Occipital lobe (tissue), 1 donor: ENCODE measurements at regions not wholly inside any gene's neighbourhood (a gene's known extent, or its start where the extent isn't known, plus 50 kb on each side); places are given as distances from the start of the nearest gene placed in this dataset.

ENCODE experiments used
- DNase-seq: peaks from one replicate; lab custom pipeline; 2025; lab: John Stamatoyannopoulos, UW

- no peak for DNase-seq
These were observed 53.1 kb downstream of the ATXN3L start for GRCh38 chrX:13266641-13267345.

GRCh38 chrX:13265549-13266132, 54.2 kb downstream of the ATXN3L start:
- DNase-seq, result no peak

- DNase-seq, result no peak
These were observed 54.7 kb downstream of the ATXN3L start for GRCh38 chrX:13265111-13265510.

- DNase-seq, result no peak
These were observed 56.1 kb downstream of the ATXN3L start for GRCh38 chrX:13263560-13264251.

GRCh38 chrX:13261348-13261747, 58.5 kb downstream of the ATXN3L start:
- no peak for DNase-seq

DNA sequence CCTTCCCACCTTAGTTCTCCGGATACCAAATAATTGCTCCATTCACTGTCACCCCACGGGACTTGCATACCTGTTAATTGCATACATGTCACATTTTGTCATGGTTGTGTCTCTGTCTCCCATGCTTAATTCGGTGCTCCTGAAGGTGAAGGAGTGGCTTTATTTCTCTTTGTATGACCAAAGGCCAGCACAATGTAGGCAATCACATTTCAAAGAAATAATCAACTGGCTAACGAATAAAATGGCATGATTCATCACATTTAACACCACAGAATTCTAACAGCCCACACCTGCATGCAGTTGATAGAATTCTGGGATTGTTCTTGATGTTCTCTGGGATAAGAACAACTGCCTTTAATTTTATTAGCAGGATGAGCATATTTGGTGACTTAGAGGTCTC, 59.3 kb downstream of the ATXN3L start:
- no peak for DNase-seq

GRCh38 chrX:13258725-13259124, 61.1 kb downstream of the ATXN3L start:
- DNase-seq, result no peak

DNA sequence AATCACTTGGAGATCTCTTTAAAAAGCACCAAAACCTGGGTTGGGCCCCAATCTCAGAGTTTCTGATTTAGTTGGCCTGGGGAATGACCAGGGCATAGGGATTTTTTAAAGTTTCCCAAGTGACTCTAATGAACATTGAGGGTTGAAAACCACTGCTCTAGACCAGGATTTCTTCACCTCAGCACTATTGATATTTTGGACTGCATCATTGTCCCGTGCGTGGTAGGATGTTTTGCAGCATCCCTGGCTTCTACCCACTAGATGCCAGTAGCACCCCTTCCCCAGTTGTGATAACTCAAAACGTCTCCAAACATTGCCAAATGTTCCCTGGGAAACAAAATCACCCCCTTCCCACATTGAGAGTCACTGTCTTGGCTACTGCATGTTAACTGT, 61.8 kb downstream of the ATXN3L start:
- no peak for DNase-seq

- no peak for DNase-seq
These were observed 62.4 kb downstream of the ATXN3L start for GRCh38 chrX:13257223-13258051.

- DNase-seq, result no peak
These were observed 63.2 kb downstream of the ATXN3L start for GRCh38 chrX:13256603-13257002.

GRCh38 chrX:13254870-13255269, 65.0 kb downstream of the ATXN3L start:
- DNase-seq, result no peak

DNA sequence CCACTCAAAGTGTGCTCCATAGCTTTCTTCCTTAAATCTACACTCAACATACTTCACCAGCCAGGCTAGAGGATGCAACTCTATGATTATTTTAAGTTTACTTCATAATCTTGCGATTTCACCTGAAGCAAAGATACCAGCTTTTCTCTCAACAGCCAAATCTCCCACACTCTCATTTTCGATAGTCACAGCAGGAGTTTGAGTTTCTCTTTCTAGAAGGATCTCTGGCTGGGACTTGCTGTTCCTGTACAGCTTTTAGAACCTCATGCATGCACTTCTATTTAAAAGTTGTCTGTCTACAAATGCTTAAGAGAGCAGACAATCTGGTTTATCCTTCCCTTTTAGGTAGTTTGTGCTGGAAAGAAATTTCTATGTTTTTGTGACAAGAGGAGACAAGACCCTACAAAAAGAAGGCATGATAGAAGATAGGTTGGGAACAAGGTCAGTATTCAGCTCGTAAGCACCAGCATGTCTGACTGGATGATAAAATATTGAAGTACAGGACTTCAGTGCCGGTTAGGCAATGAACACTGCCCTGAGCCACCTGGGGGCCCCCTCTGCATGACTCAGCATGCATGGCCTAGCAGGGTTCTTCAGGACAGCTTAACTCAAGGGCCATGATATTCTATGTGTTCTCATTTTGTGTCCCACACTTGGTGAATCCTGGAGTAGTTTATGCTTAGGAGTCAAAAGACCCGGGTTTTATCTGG, 65.6 kb downstream of the ATXN3L start:
- no peak for DNase-seq

- no peak for DNase-seq
These were observed 66.6 kb downstream of the ATXN3L start for GRCh38 chrX:13253223-13253622.

- no peak for DNase-seq
These were observed 67.1 kb downstream of the ATXN3L start for GRCh38 chrX:13252726-13253125.

DNA sequence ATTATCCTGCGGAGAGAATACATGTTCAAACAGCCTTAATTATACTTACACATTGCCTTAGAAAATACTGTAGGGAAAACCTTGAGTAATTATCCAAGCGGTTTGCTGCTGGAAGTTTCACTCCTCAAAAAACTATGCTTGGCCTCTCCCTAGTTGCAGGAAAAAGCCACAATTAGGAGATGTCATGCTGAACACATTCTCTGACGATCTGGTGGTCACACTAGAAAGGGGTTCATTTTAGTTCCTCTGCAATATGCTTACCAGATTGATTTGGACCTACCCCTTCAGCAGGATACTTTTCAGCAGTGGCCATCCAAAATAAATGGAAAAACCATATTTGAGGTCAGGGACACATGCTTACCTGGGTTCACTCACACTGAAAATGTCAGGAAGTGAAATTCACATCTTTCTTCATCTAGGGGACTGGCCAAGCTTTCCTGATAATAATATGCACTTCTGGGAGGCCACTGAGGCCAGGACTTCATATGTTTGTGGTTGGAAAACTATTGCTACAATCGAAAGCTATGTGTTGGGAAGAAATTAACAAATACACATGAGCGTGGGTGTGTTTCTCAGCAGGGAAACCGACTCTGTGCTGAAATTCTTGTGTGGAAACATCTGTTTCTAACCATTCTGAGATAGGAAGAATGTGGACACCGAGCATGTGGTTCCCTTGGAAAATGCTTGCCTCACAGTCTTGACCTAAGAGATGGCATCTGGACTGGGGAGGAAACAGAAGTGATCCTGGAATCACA, 68.8 kb downstream of the ATXN3L start:
- no peak for DNase-seq

GRCh38 chrX:13248867-13249486, 70.9 kb downstream of the ATXN3L start:
- DNase-seq, result no peak

GRCh38 chrX:13239272-13239671, 80.6 kb downstream of the ATXN3L start:
- DNase-seq, result peak; percentile 7

DNA sequence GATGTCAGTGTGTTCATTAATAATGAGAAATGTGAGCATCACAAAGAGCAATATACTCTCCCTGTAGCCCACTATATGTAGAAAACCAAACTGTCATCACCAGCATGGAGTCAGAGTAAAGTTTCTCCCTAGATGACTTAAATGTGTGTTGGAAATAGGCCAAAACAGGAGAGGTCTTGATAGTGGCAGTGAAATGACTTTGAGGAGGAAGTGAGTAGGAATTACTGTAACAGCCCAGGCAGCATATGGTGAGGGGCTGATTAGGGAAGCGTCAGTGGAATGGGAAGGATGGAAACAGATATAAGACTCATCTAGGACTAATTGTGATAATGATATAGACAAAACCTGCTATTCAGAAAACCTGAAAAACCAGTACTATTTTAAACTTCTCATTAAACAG, 83.9 kb downstream of the ATXN3L start:
- no peak for DNase-seq

DNA sequence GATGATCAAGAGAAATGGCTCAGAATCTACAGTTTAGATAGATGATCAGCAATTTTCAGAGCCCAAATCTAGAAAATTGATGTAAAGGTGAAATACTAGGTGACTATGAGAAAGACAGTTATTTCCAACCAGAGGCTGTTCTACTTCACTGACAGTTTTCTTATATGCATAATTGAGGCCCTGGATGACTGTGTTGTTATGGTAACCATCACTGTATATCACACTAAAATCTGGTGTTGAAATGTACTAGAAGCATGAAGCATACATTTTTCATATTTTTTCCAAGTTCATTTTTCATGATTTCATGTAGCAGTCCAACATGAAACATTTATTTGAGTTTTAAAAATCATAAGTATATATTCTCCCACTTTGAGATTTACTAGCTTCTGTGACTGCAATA, 87.4 kb downstream of the ATXN3L start:
- no peak for DNase-seq

- DNase-seq, result no peak
These were observed 93.6 kb downstream of the ATXN3L start for GRCh38 chrX:13226214-13226613.
